ENCODE measurements at regions not wholly inside any gene's neighbourhood (a gene's known extent, or its start where the extent isn't known, plus 50 kb on each side); places are given as distances from the start of the nearest gene placed in this dataset.

- DNase-seq, result no peak
These were observed 143.4 kb upstream of the RPS6KA2 start for GRCh38 chr6:166770216-166771116.

GRCh38 chr6:166769648-166770047 lies 142.6 kb upstream of the RPS6KA2 start:
- DNase-seq, result no peak

GRCh38 chr6:166768761-166769160 lies 141.7 kb upstream of the RPS6KA2 start:
- DNase-seq, result no peak

- no peak for DNase-seq
These were observed 140.2 kb upstream of the RPS6KA2 start for GRCh38 chr6:166767230-166767629.

GRCh38 chr6:166766769-166767168 lies 139.7 kb upstream of the RPS6KA2 start:
- DNase-seq, result no peak

GRCh38 chr6:166765234-166765541 lies 138.1 kb upstream of the RPS6KA2 start:
- DNase-seq, result no peak

- DNase-seq, result no peak
These were observed 137.6 kb upstream of the RPS6KA2 start for GRCh38 chr6:166764473-166765233.

- no peak for DNase-seq
These were observed 136.8 kb upstream of the RPS6KA2 start for GRCh38 chr6:166763606-166764472.

- DNase-seq, result no peak
These were observed 134.8 kb upstream of the RPS6KA2 start for GRCh38 chr6:166761801-166762200.

GRCh38 chr6:166760288-166760687 lies 133.2 kb upstream of the RPS6KA2 start:
- DNase-seq, result no peak

GRCh38 chr6:166758136-166758704 lies 131.2 kb upstream of the RPS6KA2 start:
- no peak for DNase-seq

GRCh38 chr6:166757232-166758135 lies 130.4 kb upstream of the RPS6KA2 start:
- peak; percentile 9 for DNase-seq

GRCh38 chr6:166754218-166755030 lies 127.4 kb upstream of the RPS6KA2 start:
- no peak for DNase-seq

- DNase-seq, result no peak
These were observed 126.1 kb upstream of the RPS6KA2 start for GRCh38 chr6:166752928-166753721.

GRCh38 chr6:166752097-166752496 lies 125.0 kb upstream of the RPS6KA2 start:
- no peak for DNase-seq

- DNase-seq, result peak; percentile 10
These were observed 124.1 kb upstream of the RPS6KA2 start for GRCh38 chr6:166751051-166751595.

GRCh38 chr6:166750108-166750793 lies 123.2 kb upstream of the RPS6KA2 start:
- no peak for DNase-seq

GRCh38 chr6:166749666-166750065 lies 122.6 kb upstream of the RPS6KA2 start:
- DNase-seq, result no peak
